Upper lobe of left lung (tissue), 4 donors: ENCODE measurements at regions not wholly inside any gene's neighbourhood (a gene's known extent, or its start where the extent isn't known, plus 50 kb on each side); places are given as distances from the start of the nearest gene placed in this dataset.

Source experiments
- CTCF ChIP-seq, 6 experiments: fragments of 450-650 bp in 4 of 6; fragments of 200-600 bp in 2 of 6; sonication (generic) in 2 of 6; IDR thresholded peaks; one replicate each; pipeline ENCODE4 v1.5.1; 2016 to 2019; ENCODE audit warnings: antibody characterized with exemption in 6 of 6
- POLR2AphosphoS5 ChIP-seq, 2 donors: sonication (generic); formaldehyde crosslinking; IDR thresholded peaks; one replicate each; pipeline ENCODE4 v1.5.1; 2017; ENCODE audit warnings: antibody characterized with exemption in 2 of 2

- TF ChIP-seq POLR2AphosphoS5 (IDR thresholded peaks at IDR 0.05) (no peak), CTCF (IDR thresholded peaks at IDR 0.05) (no peak)
These were observed 752.4 kb upstream of the ADGRB3 start for GRCh38 chr6:67882436-67883311.
